Thymus (tissue), 11 donors: ENCODE measurements at regions not wholly inside any gene's neighbourhood (a gene's known extent, or its start where the extent isn't known, plus 50 kb on each side); places are given as distances from the start of the nearest gene placed in this dataset.
"Not testable (repeated sequence)": the region's sequence is repeated elsewhere in the genome, so short reads cannot be mapped to it uniquely, and the experiment has no call there.

Source experiments
- DNase-seq, 9 donors: peaks; one replicate each; pipeline ENCODE4 v3.0.0-alpha.2; 2013; ENCODE audit warnings: low spot score in 9 of 9, low read depth in 6 of 9, missing footprints in 1 of 9
- H3K27ac ChIP-seq, 2 donors: one replicate each; pipeline ENCODE4 v1.5.1; 2013; ENCODE audit warnings: control low read depth in 1 of 2, low read depth in 1 of 2, low read length in 1 of 2, mild to moderate bottlenecking in 1 of 2, moderate library complexity in 1 of 2
- H3K27me3 ChIP-seq, 2 donors: one replicate each; pipeline ENCODE4 v1.5.1; 2013; ENCODE audit warnings: low read length in 1 of 2; ENCODE audit not compliant: control insufficient read depth in 2 of 2, insufficient read depth in 1 of 2
- H3K36me3 ChIP-seq, 2 donors: one replicate each; pipeline ENCODE4 v1.5.1; 2013; ENCODE audit warnings: low read length in 1 of 2, mild to moderate bottlenecking in 1 of 2, moderate library complexity in 1 of 2; ENCODE audit not compliant: control insufficient read depth in 2 of 2, insufficient read depth in 2 of 2
- H3K4me1 ChIP-seq, 2 donors: one replicate each; pipeline ENCODE4 v1.5.1; 2013; ENCODE audit warnings: low read length in 2 of 2; ENCODE audit not compliant: control insufficient read depth in 2 of 2, insufficient read depth in 2 of 2
- H3K4me3 ChIP-seq, 2 donors: one replicate each; pipeline ENCODE4 v1.5.1; 2013; ENCODE audit warnings: low read length in 2 of 2, control low read depth in 1 of 2, mild to moderate bottlenecking in 1 of 2
- H3K9me3 ChIP-seq, 2 donors: one replicate each; pipeline ENCODE4 v1.5.1; 2013; ENCODE audit warnings: low read length in 1 of 2, mild to moderate bottlenecking in 1 of 2; ENCODE audit not compliant: control insufficient read depth in 2 of 2, insufficient read depth in 1 of 2
- WGBS: extraction: QIAGEN DNeasy Blood & Tissue Kit; methylation state at CpG from one replicate; pipeline ENCODE4 v1.1.7; 2013; 5-methylcytosine and 5-hydroxymethylcytosine counted together
- donor health status: healthy.

GRCh38 chr5:56631719-56632118, 183.6 kb upstream of the MAP3K1 start:
- Histone ChIP-seq H3K9me3 (peaks cover 0 to 4% of the 10 kb centered on the region in 2 donors), H3K27me3 (no peaks in the 10 kb centered on the region), H3K4me3 (no peak overlapping the region), H3K36me3 (no peaks in the 10 kb centered on the region), H3K4me1 (no peaks in the 10 kb centered on the region), H3K27ac (no peak overlapping the region)
- DNase-seq = no peak
- 71% methylated on average over 2 of the region's 2 CpGs for WGBS

GRCh38 chr5:56628616-56629015, 186.7 kb upstream of the MAP3K1 start:
- not testable (repeated sequence) for H3K27me3 ChIP-seq, H3K4me1 ChIP-seq, H3K4me3 ChIP-seq, H3K9me3 ChIP-seq, H3K36me3 ChIP-seq, H3K27ac ChIP-seq, DNase-seq
- WGBS = 97% methylated on average over 4 of the region's 4 CpGs

GRCh38 chr5:56625541-56625940, 189.8 kb upstream of the MAP3K1 start:
- DNase-seq = no peak
- no peak overlapping the region for H3K4me3 ChIP-seq
- whole genome bisulfite sequencing = 96% methylated on average over 2 of the region's 2 CpGs

GRCh38 chr5:56624751-56625150, 190.6 kb upstream of the MAP3K1 start:
- Histone ChIP-seq H3K4me1 (no peaks in the 10 kb centered on the region), H3K9me3 (peaks cover 0 to 4% of the 10 kb centered on the region in 2 donors), H3K4me3 (no peak overlapping the region), H3K27ac (no peak overlapping the region), H3K27me3 (no peaks in the 10 kb centered on the region), H3K36me3 (no peaks in the 10 kb centered on the region)
- 90% methylated on average over 1 of the region's 1 CpG for WGBS
- DNase-seq = no peak

More at GRCh38 chr5:56625541-56625940, 189.8 kb upstream of the MAP3K1 start:
- peaks cover 0 to 4% of the 10 kb centered on the region in 2 donors for H3K9me3 ChIP-seq
- no peak overlapping the region for H3K27ac ChIP-seq
- no peaks in the 10 kb centered on the region for H3K4me1 ChIP-seq
- H3K27me3 ChIP-seq = no peaks in the 10 kb centered on the region
- no peaks in the 10 kb centered on the region for H3K36me3 ChIP-seq

GRCh38 chr5:56622141-56622540, 193.2 kb upstream of the MAP3K1 start:
- Histone ChIP-seq H3K36me3 (no peaks in the 10 kb centered on the region), H3K4me1 (no peaks in the 10 kb centered on the region), H3K27ac (no peak overlapping the region), H3K27me3 (no peaks in the 10 kb centered on the region), H3K9me3 (peaks cover 0 to 10% of the 10 kb centered on the region in 2 donors), H3K4me3 (no peak overlapping the region)
- 98% methylated on average over 2 of the region's 2 CpGs for WGBS
- DNase-seq = no peak

GRCh38 chr5:56620903-56621677, 194.3 kb upstream of the MAP3K1 start:
- H3K9me3 ChIP-seq = peaks cover 0 to 10% of the 10 kb centered on the region in 2 donors
- H3K4me3 ChIP-seq = no peak overlapping the region
- no peak for DNase-seq
- peaks cover 0 to 2% of the 10 kb centered on the region in 2 donors for H3K4me1 ChIP-seq
- 99% methylated on average over 3 of the region's 3 CpGs for WGBS
- no peaks in the 10 kb centered on the region for H3K27me3 ChIP-seq
- H3K36me3 ChIP-seq = no peaks in the 10 kb centered on the region
- H3K27ac ChIP-seq = no peak overlapping the region

- WGBS = 99% methylated on average over 4 of the region's 4 CpGs
- DNase-seq = no peak
Observed at GRCh38 chr5:56617998-56618397, 197.4 kb upstream of the MAP3K1 start.

GRCh38 chr5:56616454-56617160, 198.7 kb upstream of the MAP3K1 start:
- 91% methylated on average over 6 of the region's 6 CpGs for WGBS
- DNase-seq = no peak
- Histone ChIP-seq H3K4me1 (peaks cover 6 to 12% of the 10 kb centered on the region in 2 donors), H3K27me3 (no peaks in the 10 kb centered on the region), H3K4me3 (no peak overlapping the region), H3K27ac (no peak overlapping the region), H3K9me3 (peaks cover 0 to 10% of the 10 kb centered on the region in 2 donors), H3K36me3 (no peaks in the 10 kb centered on the region)

More at GRCh38 chr5:56617998-56618397, 197.4 kb upstream of the MAP3K1 start:
- Histone ChIP-seq H3K9me3 (peaks cover 0 to 10% of the 10 kb centered on the region in 2 donors), H3K27ac (no peak overlapping the region), H3K4me3 (no peak overlapping the region), H3K4me1 (peaks cover 6 to 7% of the 10 kb centered on the region in 2 donors), H3K27me3 (no peaks in the 10 kb centered on the region), H3K36me3 (no peaks in the 10 kb centered on the region)
